H9 (cell line): ENCODE measurements at regions not wholly inside any gene's neighbourhood (a gene's known extent, or its start where the extent isn't known, plus 50 kb on each side); places are given as distances from the start of the nearest gene placed in this dataset.

ENCODE experiments used
- DNase-seq: peaks from one replicate; pipeline ENCODE4 v3.0.0-alpha.2; 2017
- H2AFZ ChIP-seq: one replicate; pipeline ENCODE4 v1.6.1; 2013; ENCODE audit warnings: mild to moderate bottlenecking, low read length, control low read depth, moderate library complexity
- H2AK5ac ChIP-seq: 2 replicates; pipeline ENCODE4 v1.6.1; 2013; ENCODE audit warnings: low read length, control low read depth, mixed read lengths; ENCODE audit not compliant: insufficient read length
- H2BK120ac ChIP-seq: one replicate; pipeline ENCODE4 v1.6.1; 2013; ENCODE audit warnings: low read depth, mild to moderate bottlenecking, low read length, control low read depth, inconsistent platforms; ENCODE audit not compliant: poor library complexity, severe bottlenecking
- H2BK12ac ChIP-seq: 2 replicates; pipeline ENCODE4 v1.6.1; 2013; ENCODE audit warnings: low read length, control low read depth, mixed read lengths, low read depth; ENCODE audit not compliant: insufficient read length
- H2BK15ac ChIP-seq: 2 replicates; pipeline ENCODE4 v1.6.1; 2013; ENCODE audit warnings: low read depth, low read length, control low read depth
- H2BK20ac ChIP-seq: one replicate; pipeline ENCODE4 v1.6.1; 2013; ENCODE audit warnings: low read depth, mild to moderate bottlenecking, low read length, control low read depth, inconsistent platforms; ENCODE audit not compliant: poor library complexity, severe bottlenecking
- H2BK5ac ChIP-seq: 2 replicates; pipeline ENCODE4 v1.6.1; 2013; ENCODE audit warnings: low read length, control low read depth, mixed read lengths; ENCODE audit not compliant: insufficient read length
- H3K14ac ChIP-seq: 2 replicates; pipeline ENCODE4 v1.6.1; 2013; ENCODE audit warnings: low read length, control low read depth; ENCODE audit not compliant: insufficient read depth
- H3K18ac ChIP-seq: 2 replicates; pipeline ENCODE4 v1.6.1; 2013; ENCODE audit warnings: low read depth, mild to moderate bottlenecking, mixed read lengths, low read length, control low read depth; ENCODE audit not compliant: insufficient read length
- H3K23ac ChIP-seq: 2 replicates; pipeline ENCODE4 v1.6.1; 2013; ENCODE audit warnings: low read length, control low read depth, mixed read lengths, low read depth; ENCODE audit not compliant: insufficient read length
- H3K23me2 ChIP-seq: 2 replicates; pipeline ENCODE4 v1.6.1; 2013; ENCODE audit warnings: low read depth, mild to moderate bottlenecking, mixed read lengths, low read length, control low read depth; ENCODE audit not compliant: insufficient read length, poor library complexity, severe bottlenecking
- H3K27ac ChIP-seq: 2 replicates; pipeline ENCODE4 v1.5.1; 2013; ENCODE audit warnings: low read length, control low read depth, mixed read lengths, low read depth; ENCODE audit not compliant: insufficient read length
- H3K27me3 ChIP-seq: 2 replicates; pipeline ENCODE4 v1.6.1; 2013; ENCODE audit warnings: low read length, control low read depth, inconsistent platforms; ENCODE audit not compliant: insufficient read depth
- H3K4ac ChIP-seq: 2 replicates; pipeline ENCODE4 v1.6.1; 2013; ENCODE audit warnings: low read depth, mild to moderate bottlenecking, control low read depth, inconsistent platforms, low read length, moderate library complexity
- H3K4me1 ChIP-seq: 2 replicates; pipeline ENCODE4 v1.6.1; 2013; ENCODE audit warnings: low read length, control low read depth, inconsistent platforms; ENCODE audit not compliant: insufficient read depth
- H3K4me2 ChIP-seq: 2 replicates; pipeline ENCODE4 v1.6.1; 2013; ENCODE audit warnings: low read length, control low read depth, mixed read lengths; ENCODE audit not compliant: insufficient read length, insufficient read depth
- H3K56ac ChIP-seq: 2 replicates; pipeline ENCODE4 v1.6.1; 2013; ENCODE audit warnings: low read depth, mild to moderate bottlenecking, mixed read lengths, low read length, control low read depth; ENCODE audit not compliant: insufficient read length
- H3K79me1 ChIP-seq: 2 replicates; pipeline ENCODE4 v1.6.1; 2013; ENCODE audit warnings: low read depth, mild to moderate bottlenecking, moderate library complexity, low read length, control low read depth, inconsistent platforms; ENCODE audit not compliant: insufficient read depth, poor library complexity, severe bottlenecking
- H3K79me2 ChIP-seq: 2 replicates; pipeline ENCODE4 v1.6.1; 2013; ENCODE audit warnings: low read length, control low read depth, inconsistent platforms; ENCODE audit not compliant: insufficient read depth
- H3K9ac ChIP-seq: 2 replicates; pipeline ENCODE4 v1.6.1; 2013; ENCODE audit warnings: low read length, control low read depth, mixed read lengths; ENCODE audit not compliant: insufficient read length; ENCODE audit errors: extremely low read depth
- H3K9me3 ChIP-seq: one replicate; pipeline ENCODE4 v1.6.1; 2013; ENCODE audit warnings: low read depth, low read length, inconsistent platforms; ENCODE audit not compliant: control insufficient read depth
- H3T11ph ChIP-seq: one replicate; pipeline ENCODE4 v1.6.1; 2013; ENCODE audit warnings: mild to moderate bottlenecking, low read length, control low read depth, inconsistent platforms
- H4K20me1 ChIP-seq: one replicate; pipeline ENCODE4 v1.6.1; 2013; ENCODE audit not compliant: control insufficient read depth, insufficient read length, insufficient read depth
- H4K5ac ChIP-seq: 2 replicates; pipeline ENCODE4 v1.6.1; 2013; ENCODE audit warnings: low read depth, mild to moderate bottlenecking, mixed read lengths, low read length, control low read depth; ENCODE audit not compliant: insufficient read length
- H4K8ac ChIP-seq: replicated peaks from 2 replicates; pipeline ENCODE4 v1.6.1; 2013; ENCODE audit warnings: low read length, control low read depth, mixed read lengths, low read depth; ENCODE audit not compliant: insufficient read length
- H4K91ac ChIP-seq: 2 replicates; pipeline ENCODE4 v1.6.1; 2013; ENCODE audit warnings: low read depth, mild to moderate bottlenecking, moderate library complexity, mixed read lengths, low read length, control low read depth; ENCODE audit not compliant: insufficient read length
- H3K27ac Mint-ChIP-seq, 3 experiments: 2 replicates in 2 of 3; 3 replicates in 1 of 3; pipeline ENCODE4 v1.8.0; 2020 to 2021; ENCODE audit warnings: mixed read lengths in 3 of 3, mild to moderate bottlenecking in 1 of 3, moderate library complexity in 1 of 3
- H3K27me3 Mint-ChIP-seq: 2 replicates; pipeline ENCODE4 v1.8.0; 2021; ENCODE audit warnings: low read depth, mild to moderate bottlenecking, moderate library complexity, mixed read lengths
- H3K36me3 Mint-ChIP-seq, 3 experiments: 2 replicates in 2 of 3; 3 replicates in 1 of 3; pipeline ENCODE4 v1.8.0; 2020 to 2021; ENCODE audit warnings: low read depth in 3 of 3, mixed read lengths in 3 of 3; ENCODE audit not compliant: insufficient read depth in 1 of 3
- H3K4me1 Mint-ChIP-seq, 2 experiments: 2 replicates each; pipeline ENCODE4 v1.8.0; 2020; ENCODE audit warnings: mixed read lengths in 2 of 2
- H3K4me3 Mint-ChIP-seq, 2 experiments: 2 replicates in 1 of 2; 3 replicates in 1 of 2; pipeline ENCODE4 v1.8.0; 2020 to 2021; ENCODE audit warnings: mild to moderate bottlenecking in 2 of 2, mixed read lengths in 2 of 2, moderate library complexity in 1 of 2
- H3K9me3 Mint-ChIP-seq, 2 experiments: 2 replicates in 1 of 2; 3 replicates in 1 of 2; pipeline ENCODE4 v1.8.0; 2020; ENCODE audit warnings: mild to moderate bottlenecking in 2 of 2, mixed read lengths in 2 of 2, moderate library complexity in 1 of 2
- WGBS: extraction: QIAGEN DNeasy Blood & Tissue Kit; methylation state at CpG from one replicate; pipeline ENCODE4 v1.1.7; 2013; ENCODE audit warnings: missing lambda C conversion rate, low lambda C conversion rate, mixed read lengths; ENCODE audit not compliant: insufficient read length; ENCODE audit errors: extremely low coverage; 5-methylcytosine and 5-hydroxymethylcytosine counted together
- TF ChIP-seq, protein P1 (sequence below): fragments of 200-600 bp; sonication (generic); conservative IDR thresholded peaks from 3 replicates; pipeline ENCODE4 v1.8.0; 2021; ENCODE audit warnings: antibody characterized with exemption, mild to moderate bottlenecking

DNA sequence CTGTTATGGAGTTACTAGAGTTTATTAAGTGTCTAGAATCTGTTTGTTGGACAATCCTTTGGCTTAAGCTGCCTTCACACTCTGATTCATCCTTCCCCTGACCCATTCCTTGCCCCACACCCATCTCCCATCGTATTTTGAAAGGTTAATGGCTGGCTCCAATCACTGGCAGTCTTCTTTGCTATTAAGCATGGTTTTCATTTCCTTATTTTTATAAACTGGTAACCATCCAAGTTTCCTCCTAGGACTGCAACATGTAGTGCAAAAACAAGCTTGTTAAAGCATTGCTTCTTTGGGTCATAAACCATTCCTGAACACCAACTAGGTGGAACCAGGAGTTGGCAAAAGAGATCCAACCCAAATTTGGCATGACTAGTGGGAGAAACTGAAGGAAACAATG is 148.4 kb downstream of the DTWD1 start:
- H2BK20ac ChIP-seq = no peak overlapping the region
- no peaks in the 10 kb centered on the region for H3K79me2 ChIP-seq
- no peaks in the 10 kb centered on the region for H3K27me3 ChIP-seq
- Mint-ChIP-seq H3K4me3 (no peak overlapping the region), H3K4me1 (peaks cover 2 to 3% of the 10 kb centered on the region in 2 experiments; a peak in 3 of 4 replicates), H3K36me3 (peaks cover 0 to 13% (median 0%) of the 10 kb centered on the region in 3 experiments; a peak in 2 of 7 replicates), H3K9me3 (peaks cover 12 to 14% of the 10 kb centered on the region in 2 experiments; a peak in 3 of 5 replicates), H3K27ac (no peak overlapping the region), H3K27me3 (no peaks in the 10 kb centered on the region)
- no peak overlapping the region for H3T11ph ChIP-seq
- no peak overlapping the region for H3K23ac ChIP-seq
- no peak overlapping the region for H2BK120ac ChIP-seq
- no peak overlapping the region for H3K18ac ChIP-seq
- no peak overlapping the region for H2BK15ac ChIP-seq
- H2BK5ac ChIP-seq = no peak overlapping the region
- no peaks in the 10 kb centered on the region for H3K79me1 ChIP-seq
- no peak overlapping the region for H3K4me2 ChIP-seq
- H3K27ac ChIP-seq = no peak overlapping the region
- TF ChIP-seq, protein P1, sequence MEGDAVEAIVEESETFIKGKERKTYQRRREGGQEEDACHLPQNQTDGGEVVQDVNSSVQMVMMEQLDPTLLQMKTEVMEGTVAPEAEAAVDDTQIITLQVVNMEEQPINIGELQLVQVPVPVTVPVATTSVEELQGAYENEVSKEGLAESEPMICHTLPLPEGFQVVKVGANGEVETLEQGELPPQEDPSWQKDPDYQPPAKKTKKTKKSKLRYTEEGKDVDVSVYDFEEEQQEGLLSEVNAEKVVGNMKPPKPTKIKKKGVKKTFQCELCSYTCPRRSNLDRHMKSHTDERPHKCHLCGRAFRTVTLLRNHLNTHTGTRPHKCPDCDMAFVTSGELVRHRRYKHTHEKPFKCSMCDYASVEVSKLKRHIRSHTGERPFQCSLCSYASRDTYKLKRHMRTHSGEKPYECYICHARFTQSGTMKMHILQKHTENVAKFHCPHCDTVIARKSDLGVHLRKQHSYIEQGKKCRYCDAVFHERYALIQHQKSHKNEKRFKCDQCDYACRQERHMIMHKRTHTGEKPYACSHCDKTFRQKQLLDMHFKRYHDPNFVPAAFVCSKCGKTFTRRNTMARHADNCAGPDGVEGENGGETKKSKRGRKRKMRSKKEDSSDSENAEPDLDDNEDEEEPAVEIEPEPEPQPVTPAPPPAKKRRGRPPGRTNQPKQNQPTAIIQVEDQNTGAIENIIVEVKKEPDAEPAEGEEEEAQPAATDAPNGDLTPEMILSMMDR = no peak
- no peaks in the 10 kb centered on the region for H4K20me1 ChIP-seq
- no peaks in the 10 kb centered on the region for H3K23me2 ChIP-seq
- H2AFZ ChIP-seq = no peak overlapping the region
- no peak overlapping the region for H4K5ac ChIP-seq
- H4K8ac ChIP-seq = no peak overlapping the region
- DNase-seq = no peak
- H3K9me3 ChIP-seq = no peaks in the 10 kb centered on the region
- H3K4me1 ChIP-seq = no peaks in the 10 kb centered on the region
- H3K14ac ChIP-seq = no peak overlapping the region
- H3K56ac ChIP-seq = no peak overlapping the region
- no peak overlapping the region for H2AK5ac ChIP-seq
- no peak overlapping the region for H4K91ac ChIP-seq
- no peak overlapping the region for H2BK12ac ChIP-seq
- H3K4ac ChIP-seq = no peak overlapping the region
- H3K9ac ChIP-seq = no peak overlapping the region
- no CpG with 5 or more reads among the region's 1 CpG for WGBS
